Myocyte (in vitro differentiated cells): ENCODE measurements at regions not wholly inside any gene's neighbourhood (a gene's known extent, or its start where the extent isn't known, plus 50 kb on each side); places are given as distances from the start of the nearest gene placed in this dataset.
A peak's percentile ranks its signal among the peaks of the same experiment; 100 is the strongest.
"Not testable (repeated sequence)": the region's sequence is repeated elsewhere in the genome, so short reads cannot be mapped to it uniquely, and the experiment has no call there.

Source experiments
- DNase-seq: peaks from one replicate; pipeline ENCODE4 v3.0.0-alpha.2; 2012; ENCODE audit warnings: low read depth

- no peak for DNase-seq
Observed at GRCh38 chr1:68831281-68831680, 334.4 kb upstream of the DEPDC1 start.

- no peak for DNase-seq
Observed at GRCh38 chr1:68848017-68848416, 351.1 kb upstream of the DEPDC1 start.

- DNase-seq, result no peak
Observed at GRCh38 chr1:68868606-68869005, 371.7 kb upstream of the DEPDC1 start.

- DNase-seq, result no peak
Observed at GRCh38 chr1:68873144-68873543, 376.3 kb upstream of the DEPDC1 start.

GRCh38 chr1:68881330-68882194, 384.7 kb upstream of the DEPDC1 start:
- DNase-seq, result not testable (repeated sequence)

- no peak for DNase-seq
Observed at GRCh38 chr1:68889471-68889870, 392.6 kb upstream of the DEPDC1 start.

- DNase-seq, result no peak
Observed at GRCh38 chr1:68890736-68891135, 393.9 kb upstream of the DEPDC1 start.

- no peak for DNase-seq
Observed at GRCh38 chr1:68904477-68904876, 407.6 kb upstream of the DEPDC1 start.

- DNase-seq, result no peak
Observed at GRCh38 chr1:68906431-68906830, 409.5 kb upstream of the DEPDC1 start.

GRCh38 chr1:68907491-68907890, 410.6 kb upstream of the DEPDC1 start:
- DNase-seq, result no peak

- no peak for DNase-seq
Observed at GRCh38 chr1:68908316-68908715, 411.4 kb upstream of the DEPDC1 start.

- DNase-seq, result peak; percentile 2
Observed at GRCh38 chr1:68916221-68916902, 419.5 kb upstream of the DEPDC1 start.

- no peak for DNase-seq
Observed at GRCh38 chr1:68917456-68917855, 420.6 kb upstream of the DEPDC1 start.

GRCh38 chr1:68918563-68918962, 421.7 kb upstream of the DEPDC1 start:
- DNase-seq, result no peak

GRCh38 chr1:68919075-68919474, 422.2 kb upstream of the DEPDC1 start:
- DNase-seq, result no peak

- DNase-seq, result not testable (repeated sequence)
Observed at GRCh38 chr1:68923475-68924088, 426.7 kb upstream of the DEPDC1 start.

- DNase-seq, result no peak
Observed at GRCh38 chr1:68930101-68930500, 433.2 kb upstream of the DEPDC1 start.

GRCh38 chr1:68936530-68936929, 439.6 kb upstream of the DEPDC1 start:
- DNase-seq, result no peak

- no peak for DNase-seq
Observed at GRCh38 chr1:68938051-68938666, 441.3 kb upstream of the DEPDC1 start.

GRCh38 chr1:68950036-68950435, 453.2 kb upstream of the DEPDC1 start:
- no peak for DNase-seq

GRCh38 chr1:68953311-68953710, 456.4 kb upstream of the DEPDC1 start:
- no peak for DNase-seq

GRCh38 chr1:68954841-68955240, 458.0 kb upstream of the DEPDC1 start:
- no peak for DNase-seq
